Spleen (tissue), 7 donors: ENCODE measurements at regions not wholly inside any gene's neighbourhood (a gene's known extent, or its start where the extent isn't known, plus 50 kb on each side); places are given as distances from the start of the nearest gene placed in this dataset.

Source experiments
- CTCF ChIP-seq, 11 experiments: fragments of 200-600 bp in 7 of 11; fragments of 450-650 bp in 4 of 11; sonication (generic) in 4 of 11; IDR thresholded peaks in 8 of 11; conservative IDR thresholded peaks in 3 of 11; 1 replicate in 7 of 11; 2 replicates in 4 of 11; pipeline versions ENCODE4 v1.4.0 to v1.8.0; 2016 to 2021; ENCODE audit warnings: antibody characterized with exemption in 11 of 11, inconsistent platforms in 4 of 11, mild to moderate bottlenecking in 1 of 11
- POLR2A ChIP-seq, 3 donors: fragments of 450-650 bp; IDR thresholded peaks; one replicate each; pipeline ENCODE4 v1.5.1; 2017; ENCODE audit warnings: antibody characterized with exemption in 3 of 3, mild to moderate bottlenecking in 1 of 3
- POLR2AphosphoS5 ChIP-seq, 3 donors: sonication (generic); formaldehyde crosslinking; IDR thresholded peaks; one replicate each; pipeline ENCODE4 v1.5.1; 2017; ENCODE audit warnings: antibody characterized with exemption in 3 of 3
- donor health status: DM: no; HTN: no; CAD: no; lungs with moderate emphysema.
- donor health status: DM: no; HTN: no; CAD: no.
- donor health status: DM: no; HTN: no; CAD: no.

- TF ChIP-seq CTCF (IDR thresholded peaks at IDR 0.05 in 8 of 11, conservative IDR thresholded peaks at IDR 0.05 in 3 of 11) (peak in 10 of 11 experiments; percentile 11 to 60 (median 42)), POLR2AphosphoS5 (IDR thresholded peaks at IDR 0.05) (no peak), POLR2A (IDR thresholded peaks at IDR 0.05) (no peak)
Observed at GRCh38 chr3:22117751-22118346, 366.8 kb upstream of the ZNF385D start.
